Urothelium cell line (cell line): ENCODE measurements at regions not wholly inside any gene's neighbourhood (a gene's known extent, or its start where the extent isn't known, plus 50 kb on each side); places are given as distances from the start of the nearest gene placed in this dataset.

ENCODE experiments used
- DNase-seq: peaks from one replicate; pipeline ENCODE4 v3.0.0; 2011; ENCODE audit warnings: low spot score, mixed read lengths
- FAIRE-seq: peaks from 2 replicates; lab custom pipeline; 2011; peaks lifted over from hg19 to GRCh38; lab: Jason Lieb, UNC

DNA sequence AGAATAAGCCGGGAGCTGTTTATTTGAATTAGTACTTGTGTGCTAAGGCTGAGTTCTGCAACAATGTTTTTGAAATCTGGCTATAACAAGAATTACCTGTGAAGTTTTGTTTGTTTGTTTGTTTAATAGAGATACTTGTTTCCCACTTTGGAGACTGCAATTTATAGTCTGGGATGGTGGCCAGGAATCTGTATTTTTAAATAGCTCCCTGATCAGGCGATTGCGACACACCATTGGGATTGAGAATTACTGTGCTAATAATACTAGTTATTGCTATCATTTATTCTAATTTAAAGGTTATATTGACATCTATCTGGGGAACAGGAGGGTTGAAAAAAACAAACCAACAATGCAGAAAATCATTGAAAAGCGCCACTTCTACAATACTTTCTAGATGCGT is 951.6 kb upstream of the TENM3 start:
- FAIRE-seq (no peak), DNase-seq (no peak)

DNA sequence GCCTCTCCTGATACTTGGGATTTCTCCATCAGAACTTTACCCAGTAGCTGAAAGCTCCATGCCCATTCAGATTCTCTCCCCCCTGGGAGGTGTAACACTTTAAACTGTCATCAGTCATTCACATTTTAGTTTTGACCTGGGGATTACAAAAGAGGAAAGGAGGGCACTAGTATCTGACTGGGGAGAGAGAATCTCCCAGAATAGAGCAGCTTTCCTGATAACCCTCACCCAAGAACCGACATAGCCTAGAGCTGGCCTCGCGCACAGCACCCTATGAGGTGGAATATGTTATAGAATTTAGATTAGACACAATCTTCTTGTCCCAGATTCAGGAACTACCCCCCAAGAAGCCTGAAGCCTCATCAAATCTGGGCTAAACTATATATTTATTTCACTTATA is 950.2 kb upstream of the TENM3 start:
- FAIRE-seq (no peak), DNase-seq (no peak)

DNA sequence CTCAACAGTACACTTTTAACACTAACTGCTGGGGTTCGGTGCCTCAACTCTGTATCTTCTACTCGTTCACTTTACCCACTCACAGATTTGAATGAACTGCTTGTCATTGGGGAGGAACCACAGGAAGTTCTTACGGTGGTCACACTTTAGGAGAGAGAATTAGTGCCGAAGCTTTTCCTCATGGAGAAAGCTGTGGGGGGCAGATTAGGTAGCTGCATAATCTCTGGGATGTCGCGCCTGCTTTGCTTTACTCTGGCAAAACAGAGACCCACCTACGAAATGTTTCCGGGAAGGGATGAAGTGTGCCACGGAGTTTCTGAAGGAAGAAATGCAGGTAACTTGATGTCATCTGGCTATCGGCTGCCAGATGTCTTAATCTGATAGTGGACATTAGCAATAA is 949.7 kb upstream of the TENM3 start:
- DNase-seq: no peak
- no peak for FAIRE-seq

DNA sequence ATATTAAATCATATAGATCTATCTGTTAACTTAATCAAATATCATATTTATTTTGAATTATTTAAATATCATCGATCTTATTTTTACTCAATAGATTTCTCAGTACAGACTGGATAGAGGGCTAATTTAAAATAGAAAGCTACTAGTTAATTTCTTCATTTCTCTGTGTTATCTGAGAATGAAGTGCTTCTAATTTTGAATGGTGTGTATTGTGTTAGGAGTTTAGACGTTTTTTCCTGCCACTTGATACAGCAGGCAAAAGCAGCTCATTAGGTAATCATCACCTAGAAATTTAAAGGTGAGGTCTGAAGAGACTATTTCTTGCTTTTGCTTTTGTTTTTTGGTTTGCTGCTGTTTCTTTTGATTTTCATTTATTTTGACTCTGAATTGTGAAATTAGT is 948.8 kb upstream of the TENM3 start:
- FAIRE-seq: no peak

DNA sequence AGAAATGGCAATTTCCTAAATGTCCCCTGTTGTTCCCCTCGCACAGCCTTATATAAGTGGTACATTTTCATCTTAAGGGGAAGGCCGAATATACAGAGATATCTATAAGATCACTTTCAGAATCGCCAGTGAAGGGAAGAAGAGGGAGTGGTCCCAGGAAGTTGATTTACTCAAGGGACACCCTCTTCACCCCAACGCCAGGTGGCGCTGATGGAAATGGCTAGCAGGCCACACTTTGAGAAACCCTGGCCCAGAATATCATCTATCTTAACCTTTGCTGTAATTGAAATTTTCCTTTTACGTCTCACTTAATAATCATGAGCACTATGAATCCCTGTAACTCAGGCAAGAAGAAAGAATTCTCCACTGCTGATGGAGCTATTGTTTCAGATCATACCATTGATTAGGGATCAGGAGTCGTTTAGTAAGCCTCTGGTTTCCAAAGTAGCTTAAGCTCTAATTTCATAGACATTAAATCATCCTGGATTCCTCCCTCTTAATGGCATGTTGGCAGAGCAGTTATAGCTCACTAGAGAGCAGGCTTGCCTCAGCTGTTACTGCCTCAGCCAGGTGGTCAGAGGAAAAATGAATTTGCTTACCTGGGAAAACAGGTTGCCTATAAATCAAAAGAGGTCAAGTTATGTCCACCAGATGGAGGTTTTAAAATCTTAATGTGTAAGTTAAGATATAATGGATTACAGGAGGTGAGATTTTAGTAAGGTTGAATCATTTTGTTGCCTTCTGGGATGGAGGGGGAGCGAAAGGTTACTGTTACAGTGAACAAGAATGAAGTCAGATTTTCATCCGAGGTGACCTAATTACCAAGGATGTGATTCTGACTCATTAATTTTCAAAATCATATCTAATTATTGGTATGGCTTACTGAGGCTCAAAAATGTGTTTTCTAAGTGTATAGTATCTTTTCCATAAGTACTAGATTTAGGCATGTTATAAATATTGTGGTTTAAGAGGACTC is 941.2 kb upstream of the TENM3 start:
- DNase-seq: peak; percentile 61
- FAIRE-seq: no peak

More for the DNA sequence above, 948.8 kb upstream of the TENM3 start:
- DNase-seq: no peak

DNA sequence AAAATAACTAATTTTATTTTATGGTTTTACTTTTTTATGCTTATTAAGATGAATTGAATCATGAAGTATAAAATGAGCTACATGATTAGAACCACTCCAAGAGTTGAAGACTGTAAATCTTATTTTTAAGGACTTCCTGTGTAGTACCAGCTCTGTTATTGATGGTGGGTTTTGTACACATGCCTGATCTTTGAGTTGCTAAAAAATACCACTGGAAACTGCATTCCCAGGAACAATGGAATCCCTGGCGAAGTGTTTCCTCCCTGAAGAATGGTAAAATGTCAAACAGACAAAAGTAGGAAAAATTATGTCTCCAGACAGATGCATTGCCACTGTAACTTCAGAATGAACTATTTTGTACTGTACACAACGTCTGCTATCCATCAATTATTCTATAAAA is 935.4 kb upstream of the TENM3 start:
- FAIRE-seq (no peak), DNase-seq (no peak)

DNA sequence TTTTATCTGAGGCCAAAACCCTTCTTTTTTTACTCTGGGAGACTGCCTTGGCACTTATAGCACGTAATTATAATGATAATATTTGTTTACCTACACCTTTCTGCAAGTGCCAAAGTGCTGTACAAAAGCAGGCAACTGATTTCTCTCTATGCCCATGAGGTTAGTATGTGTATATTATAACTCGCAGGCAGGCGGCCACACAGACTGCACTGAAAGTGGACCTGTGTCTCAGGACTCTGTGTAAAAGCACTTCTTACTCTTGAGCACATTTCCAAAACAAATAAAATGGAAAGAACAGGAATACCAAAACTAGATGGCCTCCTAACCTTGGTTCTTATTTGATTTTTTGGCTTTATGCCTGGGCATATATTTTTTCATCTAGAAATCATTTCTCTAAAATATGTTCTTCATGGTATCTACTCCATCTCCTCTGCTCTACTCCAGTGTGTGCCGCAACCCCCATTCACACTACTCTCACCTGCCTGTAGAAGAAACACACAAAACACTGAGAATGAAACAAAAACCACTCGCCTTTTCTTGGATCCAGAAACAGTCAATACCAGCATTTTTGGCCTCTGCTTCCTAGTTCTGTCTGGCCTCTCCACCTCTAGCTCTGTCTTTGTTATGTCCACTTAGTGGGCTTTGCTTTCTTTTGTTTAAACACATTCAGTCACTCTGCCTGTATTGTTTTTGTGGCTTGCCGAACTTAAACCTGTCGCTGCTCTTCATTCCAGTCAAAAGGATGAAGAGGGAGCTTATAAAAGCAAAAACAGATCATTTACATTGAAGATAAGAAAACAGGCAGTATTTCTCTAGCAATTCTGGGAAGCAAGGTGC is 934.5 kb upstream of the TENM3 start:
- FAIRE-seq (no peak), DNase-seq (no peak)

DNA sequence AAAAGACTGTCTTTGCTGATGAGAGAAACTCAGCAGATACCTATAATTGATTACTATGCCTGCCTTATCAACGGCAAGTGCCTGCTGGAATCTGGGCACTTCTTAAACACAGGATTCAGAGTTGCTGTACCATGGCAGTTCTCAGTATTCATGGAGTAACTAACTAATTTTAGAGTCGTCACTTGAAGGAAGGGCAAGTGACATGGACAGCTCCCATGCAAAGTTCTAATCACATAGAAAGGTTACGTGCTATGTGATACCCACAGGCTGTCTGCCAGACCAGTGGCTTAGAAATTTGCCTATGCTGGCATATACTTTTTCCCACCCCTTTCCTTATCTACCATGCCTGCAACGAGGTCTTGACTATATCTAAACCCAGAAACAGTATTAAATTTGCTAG is 931.1 kb upstream of the TENM3 start:
- no peak for FAIRE-seq
- no peak for DNase-seq

DNA sequence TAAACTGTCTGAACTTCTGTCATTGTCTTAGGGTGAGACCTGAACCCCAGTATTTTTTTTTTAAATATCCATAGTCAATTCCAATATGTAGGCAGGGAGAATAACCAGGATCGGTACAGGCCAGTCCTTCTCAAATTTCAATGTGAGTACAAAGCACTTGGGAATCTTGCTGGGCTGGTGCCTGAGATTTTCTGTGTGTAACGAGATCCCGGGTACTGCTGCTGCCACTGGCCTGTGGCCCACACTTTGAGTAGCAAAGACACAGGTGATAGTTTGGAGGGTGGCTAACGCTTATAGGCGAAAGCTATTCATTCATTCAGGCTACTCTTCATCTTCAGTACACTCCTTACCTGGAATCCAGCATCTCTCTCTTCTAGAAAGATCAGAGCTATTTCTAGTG is 923.6 kb upstream of the TENM3 start:
- no peak for FAIRE-seq
- no peak for DNase-seq

DNA sequence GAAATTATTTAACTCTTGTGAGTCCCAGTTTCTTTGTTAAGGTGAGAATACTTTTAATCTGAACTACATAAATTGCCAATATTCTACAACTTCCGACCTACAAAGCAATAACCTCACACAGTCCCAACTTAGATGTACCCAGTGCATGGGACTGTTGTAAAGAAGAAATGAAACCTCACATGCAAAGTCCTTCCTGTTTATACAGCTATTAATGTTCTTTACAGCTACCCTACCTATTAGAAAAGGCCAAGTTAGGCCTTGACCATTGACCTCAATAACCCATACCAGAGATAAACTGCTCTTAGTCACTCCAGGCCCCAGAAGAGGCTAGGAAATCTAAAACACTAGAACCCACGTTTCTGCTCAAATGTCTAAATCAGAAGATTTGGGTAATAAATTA is 920.1 kb upstream of the TENM3 start:
- FAIRE-seq: no peak
- DNase-seq: no peak

DNA sequence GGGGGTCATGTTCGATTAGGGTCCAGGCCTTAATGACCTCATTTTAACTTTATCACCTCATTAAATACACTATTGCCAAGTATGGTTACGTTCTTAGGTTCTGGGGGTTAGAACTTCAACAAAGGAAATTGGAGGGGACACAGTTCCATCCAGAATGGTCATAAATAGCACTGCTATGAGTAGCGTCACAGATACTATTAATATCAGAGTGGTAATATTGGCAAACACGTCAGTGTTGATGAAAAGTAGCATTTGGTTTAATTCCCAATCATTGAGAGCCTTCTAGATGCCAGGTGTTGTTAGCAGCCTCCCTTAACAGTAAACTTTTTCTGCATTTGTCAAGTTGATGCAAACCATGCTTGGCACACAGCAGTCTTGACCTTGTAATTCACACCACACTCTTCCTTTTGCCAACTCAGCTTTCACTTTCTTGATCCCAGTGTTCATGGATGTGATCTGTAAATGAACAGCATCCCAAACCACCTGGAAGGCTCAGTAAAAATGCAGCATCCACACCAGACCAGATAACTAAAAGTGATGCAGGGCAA is 912.5 kb upstream of the TENM3 start:
- no peak for DNase-seq
- FAIRE-seq: no peak

DNA sequence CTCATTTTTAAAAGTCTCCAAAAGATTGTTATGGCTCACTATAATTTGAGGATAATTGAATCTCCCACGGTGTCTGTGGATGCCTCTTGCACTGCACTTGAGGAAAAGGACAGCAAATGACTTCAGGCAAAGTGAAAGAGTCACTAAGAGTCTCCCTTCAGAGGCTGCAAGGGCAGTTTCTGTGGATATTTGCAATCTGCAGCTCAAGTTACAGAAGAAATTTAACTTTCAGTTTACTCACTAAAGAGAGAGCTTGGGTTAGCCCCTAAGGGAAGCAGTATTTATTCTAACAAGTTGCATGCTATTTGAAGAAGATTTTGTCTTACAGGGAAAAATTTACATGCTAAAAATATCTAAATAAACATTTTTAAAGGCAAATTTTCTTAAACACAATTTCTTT is 912.0 kb upstream of the TENM3 start:
- FAIRE-seq: no peak
- no peak for DNase-seq

DNA sequence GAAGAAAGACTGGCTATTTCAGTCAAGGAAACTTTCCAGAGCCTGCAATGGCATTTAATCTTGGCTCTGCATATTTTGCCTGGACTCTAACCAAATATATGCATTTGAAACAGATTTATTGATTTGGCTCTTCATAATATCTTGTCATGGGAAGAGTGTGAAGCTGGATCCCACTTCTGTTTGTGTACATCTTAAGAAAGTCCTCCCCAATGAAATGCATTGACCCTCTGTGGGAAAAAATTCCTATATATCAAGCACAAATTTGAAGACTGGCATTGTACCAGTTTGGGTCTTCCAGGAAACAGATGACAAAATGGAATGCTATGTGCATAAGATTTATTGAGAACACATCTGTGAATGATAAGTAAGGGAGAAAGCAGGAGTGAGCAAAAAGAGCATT is 897.3 kb upstream of the TENM3 start:
- FAIRE-seq (no peak), DNase-seq (no peak)

DNA sequence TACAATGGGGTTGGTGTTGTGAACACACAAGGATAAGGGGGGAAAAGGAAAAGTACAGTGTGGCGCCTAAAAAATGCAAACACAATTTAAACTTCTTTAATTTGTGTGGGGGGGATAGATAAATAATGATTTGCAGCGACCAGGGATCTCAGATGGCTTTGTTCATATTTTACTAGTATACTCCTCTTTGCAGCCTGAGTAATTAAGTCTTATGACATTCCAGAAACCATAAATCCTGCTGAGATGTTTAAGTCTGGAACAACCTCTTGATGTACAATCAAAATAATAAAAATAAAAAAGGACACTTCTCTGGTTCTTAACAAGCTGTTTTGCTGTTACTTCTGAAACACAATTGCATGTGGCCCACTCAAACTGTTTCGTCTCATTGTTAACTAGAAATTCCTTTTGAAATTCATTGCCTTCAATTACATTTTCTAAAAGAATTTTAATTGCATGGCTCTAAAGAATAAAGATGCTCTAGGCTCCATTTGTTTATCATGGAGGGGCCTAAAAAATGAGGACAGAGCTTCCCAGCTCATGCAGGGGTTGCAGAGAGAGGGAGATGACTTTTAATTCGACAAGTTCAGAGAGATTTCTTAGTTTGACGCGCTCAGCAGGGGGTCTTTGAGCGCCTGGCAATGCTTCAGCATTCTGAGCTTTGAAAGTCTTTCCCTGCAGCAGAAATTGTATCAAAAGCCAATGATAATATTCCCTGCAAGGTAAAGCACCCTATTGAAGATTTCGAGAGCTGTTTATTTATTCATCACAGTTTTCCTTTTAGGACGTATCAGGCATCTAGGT is 892.4 kb upstream of the TENM3 start:
- DNase-seq: no peak
- no peak for FAIRE-seq

DNA sequence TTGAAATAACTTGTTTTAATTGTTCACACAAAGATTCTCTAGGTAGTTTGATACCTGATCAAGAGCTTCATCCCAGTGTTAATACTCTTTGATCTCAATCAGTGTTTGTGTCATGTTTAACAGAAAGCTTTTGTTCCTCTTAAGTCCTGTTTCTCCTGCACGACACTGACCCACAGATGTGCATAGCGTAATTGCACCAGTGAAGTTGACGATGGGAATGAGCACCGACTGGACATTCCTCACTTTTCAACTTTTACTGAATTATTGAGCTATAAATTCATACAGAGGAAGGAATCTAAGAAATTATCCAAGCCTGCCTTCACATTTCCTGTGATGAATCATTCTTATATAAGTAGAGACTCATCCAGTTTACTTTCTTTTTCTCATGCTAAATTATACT is 878.7 kb upstream of the TENM3 start:
- FAIRE-seq (no peak), DNase-seq (peak; percentile 7)

DNA sequence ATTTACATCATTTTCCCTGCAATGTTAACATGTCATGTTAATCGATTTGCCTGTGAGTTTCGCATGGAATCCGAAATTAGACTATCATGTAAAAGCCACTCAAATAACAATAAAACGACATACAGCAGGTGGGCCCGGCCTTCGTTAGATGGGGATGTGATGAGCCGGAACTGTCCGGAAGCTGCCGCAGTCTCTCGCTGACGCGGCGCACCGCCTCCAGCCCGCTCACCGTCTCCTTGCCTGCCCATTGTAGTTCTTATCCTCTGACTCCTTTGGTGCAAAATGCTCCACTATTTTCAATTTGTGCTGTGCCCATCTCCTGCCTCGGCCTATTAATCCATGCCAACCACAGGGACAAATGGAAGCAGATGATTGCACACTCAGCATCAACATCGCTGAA is 877.5 kb upstream of the TENM3 start:
- DNase-seq: no peak

DNA sequence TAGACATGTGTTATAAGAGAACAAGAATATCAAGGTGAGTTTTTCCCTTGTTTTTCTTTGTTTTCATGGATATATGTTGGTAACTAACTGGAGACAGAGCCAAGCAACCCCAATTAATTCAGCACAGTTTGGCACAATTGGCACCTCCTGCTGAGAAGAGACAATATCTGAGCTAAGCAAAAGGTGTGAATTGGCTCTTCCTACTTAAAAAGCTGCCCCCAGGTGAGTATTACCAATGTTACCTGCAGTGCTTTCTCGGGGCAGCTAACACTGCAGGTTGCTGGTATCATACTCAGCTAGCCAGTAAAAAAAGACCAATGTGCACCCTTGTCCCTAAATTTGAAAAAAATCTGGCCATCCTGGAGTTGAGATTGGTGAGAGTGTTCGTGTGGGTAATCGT is 871.2 kb upstream of the TENM3 start:
- FAIRE-seq: no peak

More for the DNA sequence above, 877.5 kb upstream of the TENM3 start:
- FAIRE-seq: no peak

DNA sequence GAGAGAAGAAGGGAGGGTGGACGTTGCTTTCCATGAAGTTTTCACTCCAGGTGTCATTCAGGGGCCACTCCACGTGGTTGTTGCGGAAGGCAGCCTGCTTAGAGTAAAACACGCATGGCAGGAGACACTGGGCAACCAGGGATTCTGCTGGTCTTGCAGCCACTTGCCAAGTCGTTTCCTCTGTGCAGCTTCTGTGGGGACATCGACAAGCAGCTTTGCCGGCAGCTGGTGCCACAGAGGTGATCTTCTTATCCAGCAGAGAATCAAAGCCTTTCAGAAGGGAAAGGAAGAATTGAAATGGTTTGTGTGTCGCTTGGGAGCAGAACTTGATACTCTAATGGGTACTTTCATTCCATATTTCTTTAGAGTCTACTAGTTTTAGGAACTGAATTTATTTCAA is 867.1 kb upstream of the TENM3 start:
- no peak for DNase-seq
- FAIRE-seq: no peak

More for the DNA sequence above, 871.2 kb upstream of the TENM3 start:
- no peak for DNase-seq

DNA sequence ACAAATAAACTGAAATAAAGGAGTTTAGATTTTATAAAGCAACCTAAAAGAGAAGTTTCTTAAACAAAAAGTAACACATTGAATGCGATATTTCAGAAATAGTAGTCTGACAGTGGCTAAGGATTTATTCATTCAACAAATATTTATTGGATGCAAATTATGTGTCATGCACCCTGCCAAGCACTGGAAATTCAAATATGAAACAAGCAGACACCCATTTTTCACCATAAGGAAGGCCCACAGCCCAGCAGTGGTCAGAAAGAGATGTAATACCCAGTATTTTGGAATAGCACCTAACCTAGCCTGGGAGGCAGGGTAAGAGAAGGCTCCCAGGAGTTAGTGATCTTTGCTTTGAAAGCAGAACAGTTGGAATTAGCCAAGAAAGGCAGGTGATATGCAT is 855.1 kb upstream of the TENM3 start:
- no peak for DNase-seq
- FAIRE-seq: no peak

DNA sequence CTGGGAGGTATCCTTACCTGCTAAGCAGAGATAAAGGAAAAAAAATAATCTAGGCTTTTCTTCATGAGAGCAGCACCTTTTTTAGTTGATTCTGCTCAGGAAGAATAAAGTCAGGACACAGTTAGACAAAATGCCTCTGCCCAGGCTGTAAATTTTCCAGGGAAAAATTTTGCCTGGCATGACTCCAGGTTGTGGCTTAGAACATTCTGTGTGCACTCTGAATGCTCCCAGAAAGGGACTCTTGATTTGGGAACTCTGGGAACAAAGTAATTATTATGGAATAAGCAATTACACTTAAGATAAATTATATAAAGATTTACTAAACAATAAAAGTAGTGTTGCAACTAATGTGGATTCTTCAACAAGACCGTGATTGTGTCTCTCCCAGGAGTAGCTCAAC is 826.2 kb upstream of the TENM3 start:
- no peak for DNase-seq
- no peak for FAIRE-seq

DNA sequence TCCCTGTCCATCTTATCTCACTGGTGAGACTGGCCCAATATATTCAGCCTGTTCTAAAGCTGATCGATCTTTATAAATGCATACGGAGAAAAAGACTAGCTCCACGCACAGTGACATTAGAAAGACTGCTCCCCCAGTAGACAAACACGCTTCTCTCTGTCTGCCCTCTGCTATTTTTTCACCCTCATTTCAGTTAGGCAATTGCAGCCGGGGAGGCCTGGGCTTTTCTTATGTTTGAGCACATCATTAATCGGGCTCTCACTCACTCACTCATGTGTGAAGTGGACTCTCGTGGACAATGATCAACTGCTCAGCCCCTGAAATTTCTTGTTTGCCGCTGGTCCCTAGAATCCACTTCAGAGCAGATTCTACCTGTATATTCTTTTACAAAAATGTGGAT is 824.7 kb upstream of the TENM3 start:
- FAIRE-seq: no peak
- no peak for DNase-seq
